ENCODE measurements at regions not wholly inside any gene's neighbourhood (a gene's known extent, or its start where the extent isn't known, plus 50 kb on each side); places are given as distances from the start of the nearest gene placed in this dataset.

DNA sequence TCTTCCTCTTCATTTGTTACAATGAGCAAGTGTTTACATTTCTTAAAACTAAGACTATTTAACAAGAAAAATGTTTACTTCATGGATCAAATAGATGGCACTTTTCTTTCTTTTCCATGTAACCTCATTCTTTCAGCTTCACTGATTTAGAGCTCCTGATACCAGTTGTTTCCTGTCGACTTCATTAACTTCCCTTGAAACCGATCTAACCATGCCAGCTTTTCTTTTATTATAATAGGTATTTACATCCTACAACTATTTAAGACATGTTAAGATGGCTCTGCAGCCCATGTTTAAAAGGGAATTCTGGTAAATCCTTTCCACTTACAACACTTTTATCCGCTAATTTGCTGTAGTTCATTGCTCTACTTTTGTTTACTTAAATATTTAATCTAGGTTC, 107.3 kb upstream of the DCN start:
- TF ChIP-seq, protein P1, sequence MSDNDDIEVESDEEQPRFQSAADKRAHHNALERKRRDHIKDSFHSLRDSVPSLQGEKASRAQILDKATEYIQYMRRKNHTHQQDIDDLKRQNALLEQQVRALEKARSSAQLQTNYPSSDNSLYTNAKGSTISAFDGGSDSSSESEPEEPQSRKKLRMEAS (IDR thresholded peaks at IDR 0.05; ENCODE audit: low read depth, low read length): no peak
- TF ChIP-seq, protein P2, sequence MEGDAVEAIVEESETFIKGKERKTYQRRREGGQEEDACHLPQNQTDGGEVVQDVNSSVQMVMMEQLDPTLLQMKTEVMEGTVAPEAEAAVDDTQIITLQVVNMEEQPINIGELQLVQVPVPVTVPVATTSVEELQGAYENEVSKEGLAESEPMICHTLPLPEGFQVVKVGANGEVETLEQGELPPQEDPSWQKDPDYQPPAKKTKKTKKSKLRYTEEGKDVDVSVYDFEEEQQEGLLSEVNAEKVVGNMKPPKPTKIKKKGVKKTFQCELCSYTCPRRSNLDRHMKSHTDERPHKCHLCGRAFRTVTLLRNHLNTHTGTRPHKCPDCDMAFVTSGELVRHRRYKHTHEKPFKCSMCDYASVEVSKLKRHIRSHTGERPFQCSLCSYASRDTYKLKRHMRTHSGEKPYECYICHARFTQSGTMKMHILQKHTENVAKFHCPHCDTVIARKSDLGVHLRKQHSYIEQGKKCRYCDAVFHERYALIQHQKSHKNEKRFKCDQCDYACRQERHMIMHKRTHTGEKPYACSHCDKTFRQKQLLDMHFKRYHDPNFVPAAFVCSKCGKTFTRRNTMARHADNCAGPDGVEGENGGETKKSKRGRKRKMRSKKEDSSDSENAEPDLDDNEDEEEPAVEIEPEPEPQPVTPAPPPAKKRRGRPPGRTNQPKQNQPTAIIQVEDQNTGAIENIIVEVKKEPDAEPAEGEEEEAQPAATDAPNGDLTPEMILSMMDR (IDR thresholded peaks at IDR 0.05; ENCODE audit: low read depth, low read length): no peak
